ENCODE measurements at regions not wholly inside any gene's neighbourhood (a gene's known extent, or its start where the extent isn't known, plus 50 kb on each side); places are given as distances from the start of the nearest gene placed in this dataset.

GRCh38 chr5:118258223-118258622, 730.1 kb downstream of the DTWD2 start:
- TF ChIP-seq CTCF (IDR thresholded peaks at IDR 0.05; ENCODE audit: low read depth, low read length): no peak
- no peak overlapping the region for H3K4me3 ChIP-seq (ENCODE audit: low read depth, low read length)

GRCh38 chr5:118257066-118257465, 731.3 kb downstream of the DTWD2 start:
- TF ChIP-seq CTCF (IDR thresholded peaks at IDR 0.05; ENCODE audit: low read depth, low read length): no peak

DNA sequence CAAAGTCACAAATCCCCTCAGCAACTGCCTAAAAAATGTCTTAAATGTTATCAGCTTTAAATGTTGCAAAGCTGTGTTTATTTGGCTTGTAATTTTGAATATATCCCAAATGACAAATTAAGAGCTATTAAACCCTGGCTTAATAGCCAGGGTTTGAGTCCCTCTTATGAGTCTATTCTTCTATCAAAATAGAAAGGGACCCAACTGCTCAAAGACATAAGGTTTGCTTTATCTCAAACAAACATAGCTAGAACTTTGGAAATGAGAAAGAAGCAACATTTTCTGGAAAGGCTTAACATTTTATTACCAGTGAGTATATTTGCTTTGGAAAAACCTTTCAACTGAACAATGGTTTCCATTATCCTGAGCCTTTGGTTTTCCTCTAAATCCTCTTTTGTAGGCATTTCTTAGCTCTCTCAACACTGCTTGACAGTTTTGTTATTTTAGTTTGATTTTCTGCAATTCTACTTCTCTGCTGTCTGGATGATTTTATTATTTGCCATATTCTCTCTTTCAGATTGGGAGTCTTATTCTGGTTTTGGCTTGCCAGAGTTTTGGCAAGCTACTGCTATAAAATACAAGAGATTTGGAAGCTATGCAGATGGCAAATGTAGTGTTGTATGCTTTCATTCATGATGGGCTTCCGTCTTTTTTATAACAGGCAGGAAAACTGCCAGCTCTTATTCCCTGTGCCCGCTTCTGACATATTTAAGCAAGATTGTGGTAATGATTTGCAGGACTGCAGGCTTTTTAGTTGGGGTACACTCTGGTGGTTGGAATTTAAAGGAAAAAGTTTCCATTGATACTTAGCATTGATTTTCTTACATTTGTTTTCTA, 734.9 kb downstream of the DTWD2 start:
- no peak for TF ChIP-seq CTCF (IDR thresholded peaks at IDR 0.05; ENCODE audit: low read depth, low read length)
- H3K4me3 ChIP-seq (ENCODE audit: low read depth, low read length): no peak overlapping the region

More at GRCh38 chr5:118257066-118257465, 731.3 kb downstream of the DTWD2 start:
- no peak overlapping the region for H3K4me3 ChIP-seq (ENCODE audit: low read depth, low read length)

DNA sequence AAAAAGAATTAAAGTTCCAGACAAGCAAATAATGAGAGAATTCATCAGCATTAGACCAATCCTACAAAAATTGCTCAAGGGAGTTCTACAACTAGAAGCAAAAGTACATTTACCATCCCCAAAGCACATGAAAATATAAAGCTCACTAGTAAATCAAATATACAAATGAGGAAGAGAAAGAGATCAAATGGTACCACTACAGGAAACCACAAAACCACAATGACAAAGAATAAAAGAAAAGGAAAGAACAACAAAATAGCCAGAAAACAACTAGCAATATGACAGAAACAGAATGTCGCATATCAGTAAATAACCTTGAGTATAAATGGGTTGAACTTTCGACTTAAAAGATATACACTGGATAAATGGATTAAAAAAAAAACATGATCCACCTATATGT, 739.0 kb downstream of the DTWD2 start:
- no peak for TF ChIP-seq CTCF (IDR thresholded peaks at IDR 0.05; ENCODE audit: low read depth, low read length)
- H3K4me3 ChIP-seq (ENCODE audit: low read depth, low read length): no peak overlapping the region

- TF ChIP-seq CTCF (IDR thresholded peaks at IDR 0.05; ENCODE audit: low read depth, low read length): no peak
Observed at GRCh38 chr5:118247458-118247857, 740.9 kb downstream of the DTWD2 start.

DNA sequence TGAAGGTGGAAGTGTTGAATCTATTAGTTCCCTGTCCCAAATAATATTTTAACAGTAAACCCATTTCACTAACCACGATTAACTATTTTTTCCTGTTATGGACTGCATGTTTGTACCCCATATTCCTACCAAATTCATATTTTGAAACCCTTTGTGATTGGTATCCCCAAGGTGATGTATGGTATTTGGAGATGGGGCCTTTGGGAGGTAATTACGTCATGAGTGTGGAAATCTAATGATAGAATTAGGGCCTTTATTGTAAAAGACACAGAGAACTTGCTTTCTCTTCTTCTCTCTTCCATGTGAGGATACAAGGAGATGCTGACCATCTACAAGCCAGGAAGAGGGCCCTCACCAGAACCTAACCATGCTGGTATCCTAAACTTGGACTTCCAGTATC, 744.7 kb downstream of the DTWD2 start:
- TF ChIP-seq CTCF (IDR thresholded peaks at IDR 0.05; ENCODE audit: low read depth, low read length): no peak
- no peak overlapping the region for H3K4me3 ChIP-seq (ENCODE audit: low read depth, low read length)

More at GRCh38 chr5:118247458-118247857, 740.9 kb downstream of the DTWD2 start:
- no peak overlapping the region for H3K4me3 ChIP-seq (ENCODE audit: low read depth, low read length)

- no peak overlapping the region for H3K4me3 ChIP-seq (ENCODE audit: low read depth, low read length)
- TF ChIP-seq CTCF (IDR thresholded peaks at IDR 0.05; ENCODE audit: low read depth, low read length): no peak
Observed at GRCh38 chr5:118243068-118243467, 745.3 kb downstream of the DTWD2 start.

All from WI38 (cell line).